Vagina (tissue), 2 donors: ENCODE measurements at regions not wholly inside any gene's neighbourhood (a gene's known extent, or its start where the extent isn't known, plus 50 kb on each side); places are given as distances from the start of the nearest gene placed in this dataset.

ENCODE experiments used
- DNase-seq, 2 donors: peaks; one replicate each; pipeline ENCODE4 v3.0.0-alpha.2; 2017; ENCODE audit errors: extremely low spot score in 2 of 2
- H3K27ac ChIP-seq: fragments of 200-600 bp; sonication (generic); one replicate; pipeline ENCODE4 v1.5.1; 2019
- H3K27me3 ChIP-seq: fragments of 200-600 bp; sonication (generic); one replicate; pipeline ENCODE4 v1.5.1; 2019
- H3K36me3 ChIP-seq, 2 donors: fragments of 200-600 bp; sonication (generic); one replicate each; pipeline ENCODE4 v1.5.1; 2017 to 2019
- H3K4me1 ChIP-seq: fragments of 200-600 bp; sonication (generic); one replicate; pipeline ENCODE4 v1.5.1; 2019
- H3K4me3 ChIP-seq, 2 donors: fragments of 200-600 bp; sonication (generic); 1 replicate in 1 of 2; 2 replicates in 1 of 2; pipeline ENCODE4 v1.5.1; 2016 to 2019
- H3K9me3 ChIP-seq: fragments of 200-600 bp; sonication (generic); one replicate; pipeline ENCODE4 v1.5.1; 2019
- POLR2A ChIP-seq, 2 donors: fragments of 450-650 bp; IDR thresholded peaks; one replicate each; pipeline ENCODE4 v1.6.1; 2017; ENCODE audit warnings: antibody characterized with exemption in 2 of 2, mild to moderate bottlenecking in 2 of 2, moderate library complexity in 2 of 2
- POLR2AphosphoS5 ChIP-seq, 2 donors: sonication (generic); formaldehyde crosslinking; IDR thresholded peaks; one replicate each; pipeline ENCODE4 v1.9.0; 2017; ENCODE audit warnings: antibody characterized with exemption in 2 of 2, mild to moderate bottlenecking in 2 of 2, low read depth in 1 of 2; ENCODE audit not compliant: insufficient read depth in 1 of 2
- intact Hi-C: fragments of 100-400 bp; cut with DNase I; formaldehyde crosslinking; loops from one replicate; pipeline ENCODE4 v1.15.1; 2023
- TF ChIP-seq, protein P1 (sequence below), 3 experiments: fragments of 450-650 bp in 2 of 3; fragments of 200-600 bp in 1 of 3; sonication (generic) in 1 of 3; IDR thresholded peaks; one replicate each; pipeline ENCODE4 v1.5.1; 2017 to 2019; ENCODE audit warnings: antibody characterized with exemption in 3 of 3, mild to moderate bottlenecking in 2 of 3, moderate library complexity in 2 of 3

DNA sequence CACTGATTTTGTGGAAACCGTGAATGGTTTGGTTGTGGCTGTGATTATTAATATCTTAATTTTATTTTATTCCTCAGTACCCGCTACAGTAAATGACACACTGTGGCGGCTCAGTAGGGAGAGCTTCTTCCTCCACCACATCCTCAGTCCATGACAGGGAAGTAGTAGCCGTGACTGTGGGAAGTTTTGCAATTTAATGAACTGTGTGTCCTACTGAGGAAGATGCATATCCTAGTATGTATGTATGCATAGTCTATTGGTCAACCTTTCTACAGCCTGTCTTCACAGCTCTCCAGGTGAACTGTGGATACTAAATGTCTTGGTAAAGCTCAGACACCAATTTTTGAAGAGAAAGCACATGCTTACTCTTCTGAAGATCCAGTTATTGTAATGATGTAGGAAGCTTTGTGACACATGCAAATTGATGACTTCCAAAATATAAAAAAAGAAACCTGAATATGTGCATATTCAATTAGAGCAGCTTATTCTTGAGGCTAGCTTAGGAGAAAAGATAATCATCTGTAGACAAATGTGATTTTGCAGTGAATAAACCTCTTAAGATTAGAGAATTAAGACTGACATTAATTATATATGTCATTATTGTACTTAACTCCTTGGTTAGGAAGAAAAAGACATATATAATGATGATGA, 384.3 kb upstream of the CNTNAP5 start:
- TF ChIP-seq POLR2A (IDR thresholded peaks at IDR 0.05) (no peak), POLR2AphosphoS5 (IDR thresholded peaks at IDR 0.05; ENCODE audit: insufficient read depth in 1 of 2, low read depth in 1 of 2) (no peak)
- TF ChIP-seq, protein P1, sequence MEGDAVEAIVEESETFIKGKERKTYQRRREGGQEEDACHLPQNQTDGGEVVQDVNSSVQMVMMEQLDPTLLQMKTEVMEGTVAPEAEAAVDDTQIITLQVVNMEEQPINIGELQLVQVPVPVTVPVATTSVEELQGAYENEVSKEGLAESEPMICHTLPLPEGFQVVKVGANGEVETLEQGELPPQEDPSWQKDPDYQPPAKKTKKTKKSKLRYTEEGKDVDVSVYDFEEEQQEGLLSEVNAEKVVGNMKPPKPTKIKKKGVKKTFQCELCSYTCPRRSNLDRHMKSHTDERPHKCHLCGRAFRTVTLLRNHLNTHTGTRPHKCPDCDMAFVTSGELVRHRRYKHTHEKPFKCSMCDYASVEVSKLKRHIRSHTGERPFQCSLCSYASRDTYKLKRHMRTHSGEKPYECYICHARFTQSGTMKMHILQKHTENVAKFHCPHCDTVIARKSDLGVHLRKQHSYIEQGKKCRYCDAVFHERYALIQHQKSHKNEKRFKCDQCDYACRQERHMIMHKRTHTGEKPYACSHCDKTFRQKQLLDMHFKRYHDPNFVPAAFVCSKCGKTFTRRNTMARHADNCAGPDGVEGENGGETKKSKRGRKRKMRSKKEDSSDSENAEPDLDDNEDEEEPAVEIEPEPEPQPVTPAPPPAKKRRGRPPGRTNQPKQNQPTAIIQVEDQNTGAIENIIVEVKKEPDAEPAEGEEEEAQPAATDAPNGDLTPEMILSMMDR (IDR thresholded peaks at IDR 0.05) = no peak
- no peaks in the 10 kb centered on the region for H3K4me1 ChIP-seq
- H3K27me3 ChIP-seq = no peaks in the 10 kb centered on the region
- H3K36me3 ChIP-seq = no peaks in the 10 kb centered on the region
- H3K27ac ChIP-seq = no peak overlapping the region
- no peak for DNase-seq
- H3K4me3 ChIP-seq = no peak overlapping the region
- H3K9me3 ChIP-seq = no peaks in the 10 kb centered on the region
- intact Hi-C loops = no loop called here

DNA sequence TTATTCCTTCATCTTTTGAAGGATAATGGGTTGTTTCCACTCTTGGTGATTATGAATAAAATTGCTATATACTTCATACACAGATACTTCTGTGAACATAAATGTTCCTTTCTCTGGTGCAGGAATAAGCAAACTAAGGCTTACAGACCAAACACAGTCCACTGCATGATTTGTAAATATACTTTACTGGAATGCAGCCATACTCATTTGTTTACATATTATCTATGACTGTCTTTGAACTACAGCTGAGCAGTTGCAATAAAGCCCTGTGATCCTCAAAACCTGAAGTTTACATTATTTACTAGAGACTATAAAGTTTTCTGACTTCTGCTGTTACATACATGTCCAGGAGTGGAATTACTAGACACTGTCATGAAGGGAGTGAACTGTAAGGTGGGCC, 381.0 kb upstream of the CNTNAP5 start:
- intact Hi-C loops = no loop called here
- H3K27ac ChIP-seq = no peak overlapping the region
- H3K4me3 ChIP-seq = no peak overlapping the region
- no peak for TF ChIP-seq POLR2A (IDR thresholded peaks at IDR 0.05)
- no peak for TF ChIP-seq POLR2AphosphoS5 (IDR thresholded peaks at IDR 0.05; ENCODE audit: insufficient read depth in 1 of 2, low read depth in 1 of 2)
- TF ChIP-seq, protein P1 (IDR thresholded peaks at IDR 0.05) = no peak
- no peaks in the 10 kb centered on the region for H3K27me3 ChIP-seq
- no peaks in the 10 kb centered on the region for H3K9me3 ChIP-seq
- H3K4me1 ChIP-seq = no peaks in the 10 kb centered on the region
- no peak for DNase-seq
- no peaks in the 10 kb centered on the region for H3K36me3 ChIP-seq

DNA sequence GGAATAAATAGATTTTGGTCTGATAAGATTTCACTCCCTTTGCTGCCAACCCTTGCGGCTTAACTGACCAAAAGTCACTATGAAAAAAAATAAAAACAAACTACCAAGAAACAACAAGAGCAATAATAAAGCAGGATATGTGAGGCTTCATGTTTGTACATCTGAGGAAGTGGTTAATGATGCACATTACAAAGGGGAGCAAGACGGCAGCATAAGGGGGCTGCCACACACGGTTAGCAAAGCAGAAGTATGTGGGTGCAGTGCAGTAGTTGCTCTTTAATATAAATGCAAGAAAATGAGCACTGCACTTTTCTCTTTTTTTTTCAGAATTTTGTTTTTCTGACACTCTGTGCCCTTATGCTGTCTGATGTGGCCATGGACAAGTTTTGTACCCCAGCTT, 377.1 kb upstream of the CNTNAP5 start:
- no peak overlapping the region for H3K4me3 ChIP-seq
- no peak for DNase-seq
- intact Hi-C loops = no loop called here
- no peaks in the 10 kb centered on the region for H3K9me3 ChIP-seq
- TF ChIP-seq POLR2AphosphoS5 (IDR thresholded peaks at IDR 0.05; ENCODE audit: insufficient read depth in 1 of 2, low read depth in 1 of 2) = no peak
- TF ChIP-seq, protein P1 (IDR thresholded peaks at IDR 0.05) = no peak
- no peak for TF ChIP-seq POLR2A (IDR thresholded peaks at IDR 0.05)
- H3K4me1 ChIP-seq = no peaks in the 10 kb centered on the region
- H3K36me3 ChIP-seq = no peaks in the 10 kb centered on the region
- H3K27ac ChIP-seq = no peak overlapping the region
- H3K27me3 ChIP-seq = no peaks in the 10 kb centered on the region

DNA sequence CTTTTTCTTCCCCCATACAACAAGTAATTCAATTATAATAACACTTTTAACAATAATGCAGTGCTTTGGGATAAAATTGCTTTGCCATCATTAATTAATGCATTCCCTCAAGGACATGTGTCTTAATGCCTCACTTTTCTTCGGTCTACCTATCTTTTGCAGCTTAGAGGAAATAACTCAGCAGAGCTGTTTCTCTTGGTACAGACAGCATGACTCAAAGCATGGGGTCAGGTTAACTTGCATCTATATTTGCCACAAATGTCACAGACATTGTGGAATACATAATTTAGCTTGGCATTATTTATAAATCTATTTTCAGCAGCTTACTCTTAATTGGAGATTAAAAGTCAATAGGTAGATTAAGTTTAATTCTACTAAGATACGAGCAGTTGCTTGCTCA, 376.1 kb upstream of the CNTNAP5 start:
- no peaks in the 10 kb centered on the region for H3K9me3 ChIP-seq
- intact Hi-C loops = no loop called here
- no peak for TF ChIP-seq POLR2AphosphoS5 (IDR thresholded peaks at IDR 0.05; ENCODE audit: insufficient read depth in 1 of 2, low read depth in 1 of 2)
- TF ChIP-seq POLR2A (IDR thresholded peaks at IDR 0.05) = no peak
- TF ChIP-seq, protein P1 (IDR thresholded peaks at IDR 0.05) = no peak

DNA sequence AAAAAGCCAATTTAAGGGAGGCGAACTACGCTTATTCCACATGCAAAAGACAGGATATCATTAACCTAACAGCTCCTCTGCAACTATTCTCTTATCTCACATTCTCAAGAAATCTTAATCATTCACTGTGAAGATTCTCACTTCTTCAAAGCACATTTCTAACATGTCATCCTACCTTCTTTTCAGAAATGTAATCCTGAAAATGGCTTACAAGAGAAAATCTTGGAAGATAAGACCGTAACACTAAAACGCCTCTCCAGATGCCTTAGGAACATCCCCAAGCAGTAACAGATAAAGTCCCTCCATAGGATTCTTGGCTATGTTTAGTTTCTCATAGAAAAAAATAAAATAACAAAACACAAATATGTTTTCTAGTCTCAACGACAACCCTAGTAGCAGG, 373.9 kb upstream of the CNTNAP5 start:
- intact Hi-C loops = no loop called here
- Histone ChIP-seq H3K4me3 (no peak overlapping the region), H3K27me3 (no peaks in the 10 kb centered on the region), H3K9me3 (no peaks in the 10 kb centered on the region), H3K36me3 (no peaks in the 10 kb centered on the region), H3K4me1 (no peaks in the 10 kb centered on the region), H3K27ac (no peak overlapping the region)
- DNase-seq = no peak
- TF ChIP-seq POLR2AphosphoS5 (IDR thresholded peaks at IDR 0.05; ENCODE audit: insufficient read depth in 1 of 2, low read depth in 1 of 2) = no peak
- TF ChIP-seq, protein P1 (IDR thresholded peaks at IDR 0.05) = no peak
- no peak for TF ChIP-seq POLR2A (IDR thresholded peaks at IDR 0.05)

More for the DNA sequence above, 376.1 kb upstream of the CNTNAP5 start:
- DNase-seq = no peak
- Histone ChIP-seq H3K27ac (no peak overlapping the region), H3K27me3 (no peaks in the 10 kb centered on the region), H3K4me3 (no peak overlapping the region), H3K4me1 (no peaks in the 10 kb centered on the region), H3K36me3 (no peaks in the 10 kb centered on the region)
